ENCODE measurements at regions not wholly inside any gene's neighbourhood (a gene's known extent, or its start where the extent isn't known, plus 50 kb on each side); places are given as distances from the start of the nearest gene placed in this dataset.

- TF ChIP-seq POLR2AphosphoS5 (IDR thresholded peaks at IDR 0.05; ENCODE audit: low read length) (no peak), CBFB (IDR thresholded peaks at IDR 0.05; ENCODE audit: low read depth) (no peak), CEBPB (IDR thresholded peaks at IDR 0.05; ENCODE audit: borderline replicate concordance in 1 of 2, low read depth in 2 of 2, low read length in 2 of 2) (no peak), CREB1 (IDR thresholded peaks at IDR 0.05; ENCODE audit: low read depth) (no peak), NR2C2 (IDR thresholded peaks at IDR 0.05; ENCODE audit: borderline replicate concordance, control insufficient read depth, insufficient read length, low read depth) (no peak), REST (IDR thresholded peaks at IDR 0.05; ENCODE audit: low read depth, low read length) (no peak), ATF2 (IDR thresholded peaks at IDR 0.05; ENCODE audit: low read length) (no peak), ZBTB4 (CRISPR knock-in tag; IDR thresholded peaks at IDR 0.05) (no peak), EZH2 (IDR thresholded peaks at IDR 0.05; ENCODE audit: borderline replicate concordance, control insufficient read depth, low read depth, low read length) (no peak), CTCF (IDR thresholded peaks at IDR 0.05 in 2 of 3, conservative IDR thresholded peaks at IDR 0.05 in 1 of 3; ENCODE audit: control insufficient read depth in 2 of 3, extremely low read depth in 1 of 3, insufficient read depth in 1 of 3, low read depth in 3 of 3, low read length in 3 of 3) (no peak), PML (IDR thresholded peaks at IDR 0.05; ENCODE audit: low read length) (no peak), CHD2 (IDR thresholded peaks at IDR 0.05; ENCODE audit: borderline replicate concordance, low read depth, low read length) (no peak)
These were observed 126.7 kb upstream of the RAI2 start for GRCh38 chrX:17987783-17988182.
